Smooth muscle cell (in vitro differentiated cells): ENCODE measurements at regions not wholly inside any gene's neighbourhood (a gene's known extent, or its start where the extent isn't known, plus 50 kb on each side); places are given as distances from the start of the nearest gene placed in this dataset.

ENCODE experiments used
- DNase-seq: peaks from one replicate; lab custom pipeline; 2025; ENCODE audit not compliant: unreplicated experiment; lab: John Stamatoyannopoulos, UW
- H2AFZ ChIP-seq: fragments of 200-600 bp; sonication (generic); 2 replicates; pipeline ENCODE4 v1.6.0; 2016; ENCODE audit warnings: antibody characterized with exemption, low read depth, mild to moderate bottlenecking
- H3F3A ChIP-seq: fragments of 200-600 bp; sonication (generic); 2 replicates; pipeline ENCODE4 v1.6.0; 2017; ENCODE audit warnings: antibody characterized with exemption, low read depth
- H3K27ac ChIP-seq: fragments of 200-600 bp; sonication (generic); 2 replicates; pipeline ENCODE4 v1.5.1; 2016; ENCODE audit warnings: low read depth, mild to moderate bottlenecking
- H3K27me3 ChIP-seq: fragments of 200-600 bp; sonication (generic); 2 replicates; pipeline ENCODE4 v1.6.1; 2016; ENCODE audit warnings: low read depth, mild to moderate bottlenecking
- H3K36me3 ChIP-seq: fragments of 200-600 bp; sonication (generic); 2 replicates; pipeline ENCODE4 v1.5.1; 2016; ENCODE audit warnings: low read depth
- H3K4me1 ChIP-seq: fragments of 200-600 bp; sonication (generic); 2 replicates; pipeline ENCODE4 v1.5.1; 2016; ENCODE audit warnings: low read depth
- H3K4me2 ChIP-seq: fragments of 200-600 bp; sonication (generic); 2 replicates; pipeline ENCODE4 v1.6.0; 2016; ENCODE audit warnings: mild to moderate bottlenecking
- H3K4me3 ChIP-seq: fragments of 200-600 bp; sonication (generic); 2 replicates; pipeline ENCODE4 v1.5.1; 2016; ENCODE audit warnings: mild to moderate bottlenecking
- H3K79me2 ChIP-seq: fragments of 200-600 bp; sonication (generic); 2 replicates; pipeline ENCODE4 v1.6.0; 2016; ENCODE audit warnings: low read depth, mild to moderate bottlenecking
- H3K9ac ChIP-seq: fragments of 200-600 bp; sonication (generic); 2 replicates; pipeline ENCODE4 v1.6.0; 2016; ENCODE audit warnings: low read depth
- H3K9me3 ChIP-seq: fragments of 200-600 bp; sonication (generic); replicated peaks from 2 replicates; pipeline ENCODE4 v1.5.1; 2016; ENCODE audit warnings: low read depth
- H4K20me1 ChIP-seq: fragments of 200-600 bp; sonication (generic); 2 replicates; pipeline ENCODE4 v1.6.0; 2016; ENCODE audit warnings: low read depth
- CTCF ChIP-seq: fragments of 200-600 bp; sonication (generic); IDR thresholded peaks from 2 replicates; pipeline ENCODE4 v1.5.1; 2017; ENCODE audit warnings: borderline replicate concordance, mild to moderate bottlenecking, antibody characterized with exemption; ENCODE audit not compliant: insufficient read depth, poor library complexity, severe bottlenecking
- WGBS: methylation state at CpG from one replicate; pipeline ENCODE4 v1.1.7; 2016; ENCODE audit warnings: low lambda C conversion rate; 5-methylcytosine and 5-hydroxymethylcytosine counted together

GRCh38 chr9:17900606-17901005 lies 321.7 kb downstream of the SH3GL2 start:
- H3K4me1 ChIP-seq: no peaks in the 10 kb centered on the region
- H3K36me3 ChIP-seq: no peaks in the 10 kb centered on the region
- H2AFZ ChIP-seq: no peak overlapping the region
- no peak for DNase-seq
- H3F3A ChIP-seq: no peaks in the 10 kb centered on the region
- peaks cover 52% of the 10 kb centered on the region for H3K27me3 ChIP-seq
- no peak overlapping the region for H3K4me3 ChIP-seq
- no peak overlapping the region for H3K9ac ChIP-seq
- H4K20me1 ChIP-seq: no peaks in the 10 kb centered on the region
- no peak overlapping the region for H3K27ac ChIP-seq
- no peaks in the 10 kb centered on the region for H3K9me3 ChIP-seq
- no peaks in the 10 kb centered on the region for H3K79me2 ChIP-seq
- H3K4me2 ChIP-seq: no peak overlapping the region
- TF ChIP-seq CTCF: no peak
- WGBS: 70% methylated on average over 7 of the region's 7 CpGs

GRCh38 chr9:17905366-17905765 lies 326.5 kb downstream of the SH3GL2 start:
- Histone ChIP-seq H3K4me1 (peaks cover 8% of the 10 kb centered on the region), H3K79me2 (no peaks in the 10 kb centered on the region), H2AFZ (no peak overlapping the region), H3K27ac (no peak overlapping the region), H3K9me3 (no peaks in the 10 kb centered on the region), H3K4me3 (peak overlapping the region; percentile 44), H3K36me3 (no peaks in the 10 kb centered on the region), H3K4me2 (peak overlapping the region; percentile 83), H4K20me1 (no peaks in the 10 kb centered on the region), H3K27me3 (peaks cover 78% of the 10 kb centered on the region), H3F3A (no peaks in the 10 kb centered on the region), H3K9ac (no peak overlapping the region)
- 46% methylated on average over 9 of the region's 9 CpGs for WGBS
- no peak for TF ChIP-seq CTCF
- DNase-seq: no peak

GRCh38 chr9:17905781-17906175 lies 326.9 kb downstream of the SH3GL2 start:
- Histone ChIP-seq H3K27me3 (peaks cover 82% of the 10 kb centered on the region), H3K27ac (no peak overlapping the region), H3K36me3 (no peaks in the 10 kb centered on the region), H3K4me1 (peaks cover 8% of the 10 kb centered on the region), H3K79me2 (no peaks in the 10 kb centered on the region), H3F3A (no peaks in the 10 kb centered on the region), H2AFZ (no peak overlapping the region), H4K20me1 (no peaks in the 10 kb centered on the region), H3K4me3 (peak overlapping the region; percentile 44), H3K9ac (no peak overlapping the region), H3K4me2 (peak overlapping the region; percentile 83), H3K9me3 (no peaks in the 10 kb centered on the region)
- TF ChIP-seq CTCF: no peak
- DNase-seq: no peak
- WGBS: 8% methylated on average over 16 of the region's 16 CpGs

GRCh38 chr9:17906176-17906840 lies 327.4 kb downstream of the SH3GL2 start:
- Histone ChIP-seq H3K36me3 (no peaks in the 10 kb centered on the region), H3K4me2 (peak overlapping the region; percentile 83), H4K20me1 (no peaks in the 10 kb centered on the region), H3F3A (no peaks in the 10 kb centered on the region), H2AFZ (no peak overlapping the region), H3K27ac (no peak overlapping the region), H3K4me3 (peak overlapping the region; percentile 44), H3K79me2 (no peaks in the 10 kb centered on the region), H3K9ac (no peak overlapping the region), H3K27me3 (peaks cover 82% of the 10 kb centered on the region), H3K9me3 (no peaks in the 10 kb centered on the region), H3K4me1 (peaks cover 8% of the 10 kb centered on the region)
- no peak for TF ChIP-seq CTCF
- no peak for DNase-seq
- 1% methylated on average over 44 of the region's 56 CpGs for WGBS
